ENCODE measurements at regions not wholly inside any gene's neighbourhood (a gene's known extent, or its start where the extent isn't known, plus 50 kb on each side); places are given as distances from the start of the nearest gene placed in this dataset.
"Not testable (repeated sequence)": the region's sequence is repeated elsewhere in the genome, so short reads cannot be mapped to it uniquely, and the experiment has no call there.

DNA sequence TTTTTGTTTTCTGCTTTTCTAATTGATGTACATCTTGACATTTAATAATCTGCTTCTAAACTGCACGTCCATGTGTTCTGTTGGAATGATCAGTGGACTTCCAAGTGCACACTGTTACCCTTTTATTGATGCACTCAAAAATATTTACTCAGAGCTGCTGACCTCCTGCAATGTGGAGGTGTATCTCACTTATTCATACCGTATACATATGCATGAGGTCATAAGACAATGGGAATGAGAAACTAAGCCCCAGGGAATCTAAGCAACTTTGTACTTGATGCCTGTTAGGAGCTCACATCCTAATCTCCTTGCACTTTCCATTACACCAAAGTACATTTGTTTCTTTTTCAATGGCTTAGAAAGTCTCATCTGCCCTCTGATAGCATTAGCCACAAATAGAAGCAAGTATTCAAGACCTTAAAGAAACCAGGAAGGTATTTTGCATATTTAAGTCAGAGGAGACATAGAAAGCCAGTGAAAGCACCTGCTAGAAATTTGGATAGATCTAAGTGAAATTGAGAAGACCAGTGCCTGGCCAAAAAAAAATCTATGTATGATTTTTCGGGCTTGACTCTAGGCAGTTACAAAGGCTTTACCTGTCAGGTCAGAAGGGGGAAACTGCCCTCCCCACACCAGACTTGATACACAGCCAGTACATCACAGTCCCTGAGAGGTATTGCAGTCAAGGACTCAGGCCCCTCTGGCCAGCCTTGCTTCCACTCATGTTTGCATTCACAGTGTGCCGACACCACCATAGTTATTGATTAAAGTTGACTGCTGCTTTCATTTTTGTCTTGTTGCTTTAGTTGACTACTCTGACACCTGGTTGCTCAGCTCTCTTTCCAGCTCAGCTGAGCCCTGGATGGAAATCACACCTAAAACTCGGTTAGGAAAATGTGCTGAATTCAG lies 391.7 kb upstream of the CYRIA start:
- DNase-seq, result no peak

DNA sequence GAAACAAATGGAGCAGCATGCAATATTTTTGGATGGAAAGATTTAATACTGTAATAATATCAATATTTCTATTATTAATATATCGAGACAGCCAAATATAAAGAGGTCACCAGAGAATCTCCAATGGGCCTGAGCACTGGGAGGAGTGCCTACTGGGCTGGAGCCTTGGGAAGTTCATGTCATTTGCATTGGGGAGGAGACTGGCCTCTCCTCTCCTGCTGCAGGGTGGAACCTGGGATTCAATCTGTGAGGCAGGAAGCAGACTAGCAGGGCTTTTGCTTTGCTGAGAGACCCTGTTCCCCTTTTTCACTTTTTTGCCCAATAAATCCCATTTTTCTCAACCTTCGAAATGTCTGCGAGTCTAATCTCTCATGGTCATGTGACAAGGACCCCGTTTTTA lies 390.6 kb upstream of the CYRIA start:
- DNase-seq, result no peak

GRCh38 chr2:17052001-17052400 lies 386.4 kb upstream of the CYRIA start:
- no peak for DNase-seq

DNA sequence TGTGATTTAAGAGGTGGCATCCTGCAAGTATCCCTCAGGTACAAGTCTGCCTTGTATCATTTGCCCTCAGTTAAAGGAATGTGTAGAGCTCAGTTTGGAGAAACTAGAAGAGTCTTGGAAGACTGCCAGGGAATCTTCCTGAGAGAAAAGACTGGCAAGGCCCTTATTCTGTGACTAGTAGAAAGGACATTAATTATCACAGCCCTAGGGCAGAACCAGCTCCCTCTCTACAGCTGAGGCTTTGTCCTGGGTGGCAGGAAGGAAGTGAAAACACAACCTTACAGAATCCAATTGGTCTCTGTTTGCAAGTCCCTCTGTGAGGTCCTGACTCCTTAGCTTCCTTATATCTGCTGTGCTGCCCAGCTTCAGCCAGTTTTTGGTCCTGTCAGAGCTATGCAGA lies 385.9 kb upstream of the CYRIA start:
- DNase-seq, result no peak

GRCh38 chr2:17043173-17043572 lies 377.5 kb upstream of the CYRIA start:
- DNase-seq, result no peak

- DNase-seq, result no peak
Measured at GRCh38 chr2:17036361-17036760, 370.7 kb upstream of the CYRIA start.

- DNase-seq, result no peak
Measured at GRCh38 chr2:17035010-17035409, 369.4 kb upstream of the CYRIA start.

- DNase-seq, result no peak
Measured at GRCh38 chr2:17030047-17030446, 364.4 kb upstream of the CYRIA start.

GRCh38 chr2:17012297-17012696 lies 346.7 kb upstream of the CYRIA start:
- DNase-seq, result no peak

GRCh38 chr2:17010104-17010503 lies 344.5 kb upstream of the CYRIA start:
- no peak for DNase-seq

DNA sequence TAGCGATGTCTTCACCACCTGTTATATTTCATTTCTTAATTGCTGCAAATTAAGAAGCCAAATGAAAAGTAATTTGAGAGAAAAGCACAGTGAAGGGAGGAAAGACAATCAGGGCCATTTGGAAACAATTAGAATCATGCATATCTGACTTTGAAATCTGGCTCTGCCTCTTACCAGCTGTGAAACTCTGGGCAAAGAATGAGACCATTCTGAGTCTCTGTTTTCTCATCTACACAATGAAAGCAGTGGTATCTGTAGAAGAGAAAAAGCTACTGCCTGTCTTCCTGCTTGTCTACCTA lies 334.5 kb upstream of the CYRIA start:
- DNase-seq, result no peak

- no peak for DNase-seq
Measured at GRCh38 chr2:16999347-17000183, 333.9 kb upstream of the CYRIA start.

- no peak for DNase-seq
Measured at GRCh38 chr2:16978301-16978700, 312.7 kb upstream of the CYRIA start.

DNA sequence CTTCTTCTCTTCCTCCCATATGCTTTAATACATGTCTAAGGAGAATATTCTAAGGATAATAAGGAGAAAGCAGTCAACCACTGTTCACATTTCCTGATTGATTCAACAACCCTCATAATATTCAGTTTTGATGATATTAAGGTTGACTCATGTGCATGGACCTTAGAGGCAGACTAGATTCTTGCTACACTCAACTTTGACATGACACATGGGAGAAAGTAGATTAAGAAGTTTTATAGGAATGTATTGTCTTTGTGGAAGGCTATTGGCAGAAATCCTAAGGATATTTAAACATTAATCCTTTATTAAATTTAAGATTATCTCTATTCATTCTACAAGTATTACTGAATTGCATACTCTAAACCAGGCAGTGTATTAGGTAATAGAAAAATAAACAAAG lies 309.1 kb upstream of the CYRIA start:
- no peak for DNase-seq

GRCh38 chr2:16973586-16974286 lies 308.1 kb upstream of the CYRIA start:
- no peak for DNase-seq

DNA sequence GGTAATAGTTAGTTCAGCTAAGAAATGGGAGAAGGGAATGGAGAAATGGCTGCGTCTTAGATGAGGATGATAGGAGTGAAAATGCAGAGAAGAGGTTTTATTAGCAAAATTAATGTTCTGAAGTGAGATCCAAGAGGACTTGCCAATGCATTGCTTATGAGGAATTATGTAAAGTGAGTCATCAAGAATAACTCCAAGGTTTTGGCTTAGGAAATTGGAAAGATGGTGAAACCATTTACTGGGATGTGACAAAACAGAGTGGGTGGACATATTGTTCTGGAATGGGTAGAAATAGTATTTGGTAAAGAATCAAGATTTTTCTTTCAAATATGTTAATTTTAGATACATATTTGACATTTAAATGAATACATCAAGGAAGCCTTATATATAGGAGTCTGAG lies 306.6 kb upstream of the CYRIA start:
- no peak for DNase-seq

GRCh38 chr2:16971722-16972234 lies 306.1 kb upstream of the CYRIA start:
- no peak for DNase-seq

DNA sequence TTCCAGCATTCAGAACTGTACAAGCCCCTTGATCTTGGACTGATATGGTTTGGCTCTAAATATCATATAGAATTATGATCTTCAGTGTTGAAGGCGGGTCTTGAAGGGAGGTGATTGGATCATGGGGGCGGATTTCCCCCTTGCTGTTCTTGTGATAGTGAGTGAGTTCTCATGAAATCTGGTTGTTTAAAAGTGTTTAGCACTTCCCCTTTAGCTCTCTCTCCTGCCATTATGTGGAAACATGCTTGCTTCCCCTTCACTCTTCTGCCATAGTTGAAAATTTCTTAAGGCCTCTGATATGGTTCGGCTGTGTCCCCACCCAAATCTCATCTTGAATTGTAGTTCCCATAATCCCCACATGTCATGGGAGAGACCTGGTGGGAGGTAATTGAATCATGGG lies 305.3 kb upstream of the CYRIA start:
- not testable (repeated sequence) for DNase-seq

DNA sequence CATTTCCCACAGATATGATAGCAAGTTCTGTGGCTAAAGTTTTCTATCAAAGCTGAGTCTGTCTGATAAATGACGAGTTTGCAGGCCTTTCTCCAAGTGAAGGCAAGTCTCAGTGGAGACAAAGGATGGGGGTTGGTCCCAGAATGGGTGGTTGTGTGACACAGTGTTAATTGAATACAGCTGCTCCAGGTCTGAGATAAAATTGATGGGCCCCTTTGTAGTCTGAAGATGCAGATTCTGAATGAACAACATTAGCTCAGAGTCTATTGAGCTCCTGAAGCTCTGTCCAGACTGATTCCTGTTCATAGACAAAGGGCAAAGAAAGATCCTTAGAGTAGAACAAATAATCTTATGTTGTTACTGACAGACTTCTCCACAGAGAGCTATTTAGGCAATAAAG lies 296.9 kb upstream of the CYRIA start:
- DNase-seq, result no peak

DNA sequence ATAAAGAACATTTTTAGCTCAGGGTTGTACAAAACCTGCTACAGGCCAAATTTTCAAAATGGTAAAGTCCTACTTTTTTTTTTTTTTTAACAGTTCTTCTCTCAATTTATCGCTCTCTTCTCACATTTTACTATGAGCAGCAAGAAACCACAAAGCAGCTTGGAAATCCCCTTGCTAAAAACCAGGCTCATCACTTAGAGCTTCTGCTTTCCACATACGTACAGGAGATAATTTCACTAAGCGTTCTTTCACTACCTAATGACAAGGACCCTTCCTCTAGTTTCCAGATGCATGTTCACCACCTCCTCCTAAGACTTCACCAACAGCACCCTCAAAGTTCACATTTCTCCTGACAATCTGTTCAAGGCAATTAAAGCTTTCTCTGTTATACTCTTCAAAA lies 294.9 kb upstream of the CYRIA start:
- DNase-seq, result no peak

DNA sequence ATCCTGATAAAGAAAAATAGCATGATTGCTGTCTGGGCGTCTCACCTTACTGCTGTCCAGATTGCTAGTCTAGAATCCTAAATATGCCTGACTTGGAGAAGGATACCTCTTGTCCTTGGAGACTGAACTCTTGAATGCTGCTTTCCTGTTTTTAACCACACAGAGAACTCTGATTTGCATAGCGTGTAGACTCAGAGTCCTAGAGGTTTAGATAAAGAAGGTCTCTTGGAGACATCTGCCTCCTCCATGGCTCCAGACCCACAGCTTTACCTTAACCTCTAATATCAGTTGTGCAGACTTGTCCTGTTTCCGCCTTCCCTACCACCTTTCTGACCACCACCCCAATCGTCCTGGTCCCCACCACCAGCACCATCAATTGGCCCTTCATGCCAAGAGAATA lies 292.6 kb upstream of the CYRIA start:
- no peak for DNase-seq

GRCh38 chr2:16952805-16953204 lies 287.2 kb upstream of the CYRIA start:
- no peak for DNase-seq

GRCh38 chr2:16952368-16952767 lies 286.7 kb upstream of the CYRIA start:
- DNase-seq, result no peak

- DNase-seq, result no peak
Measured at GRCh38 chr2:16950436-16950835, 284.8 kb upstream of the CYRIA start.

All from stimulated activated CD4-positive, alpha-beta T cell treated with anti-CD3 and anti-CD28 coated beads, Interleukin-4, amount 100 ng/mL, for 1 hour (primary cell).